ENCODE measurements at regions not wholly inside any gene's neighbourhood (a gene's known extent, or its start where the extent isn't known, plus 50 kb on each side); places are given as distances from the start of the nearest gene placed in this dataset.

DNA sequence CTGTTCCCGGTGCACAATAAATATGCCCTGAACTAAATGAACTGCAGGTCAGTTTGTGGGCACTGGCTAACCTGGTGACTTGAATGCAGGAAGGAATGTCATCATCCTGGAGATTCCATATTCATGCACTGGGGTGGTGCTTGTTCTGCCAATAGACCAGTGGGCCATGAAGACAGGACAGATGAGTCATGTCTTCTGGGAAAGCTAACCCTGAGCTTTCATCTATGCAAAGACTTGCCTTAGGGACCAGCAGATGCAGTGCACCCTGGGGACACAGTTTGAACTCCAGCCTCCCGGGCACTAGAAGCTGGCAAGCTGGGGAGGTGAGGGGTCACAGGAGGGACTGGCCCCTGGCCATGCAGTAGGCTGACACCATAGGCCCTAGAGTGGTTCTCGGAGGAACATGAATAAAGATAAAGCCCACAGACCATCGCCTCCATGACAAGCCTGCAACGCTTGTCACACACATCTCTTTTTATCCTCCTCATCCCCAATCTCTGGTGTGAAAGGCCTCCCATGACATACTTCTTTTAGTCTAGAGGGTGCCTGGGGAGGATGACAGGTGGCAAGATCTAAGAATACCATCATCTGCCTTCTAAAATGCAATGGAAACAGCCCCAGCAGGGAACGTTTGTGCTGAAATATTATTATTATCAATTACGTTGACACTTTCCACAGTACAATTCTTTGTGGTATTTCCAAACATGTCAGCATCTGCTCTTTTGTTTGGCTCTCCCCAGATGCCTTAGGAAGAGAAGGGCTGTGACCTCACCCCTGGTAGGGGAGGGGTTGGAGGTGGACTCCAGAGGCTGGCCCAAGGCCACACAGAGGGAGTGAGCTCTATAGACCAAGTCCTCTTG is 267.4 kb upstream of the RAB6C start:
- in situ Hi-C loops (cut with HindIII; ENCODE audit: low sequenced_read_pairs): no loop called here
- H3K4me3 ChIP-seq (ENCODE audit: low read depth, low read length): no peak overlapping the region
- TF ChIP-seq, protein P1, sequence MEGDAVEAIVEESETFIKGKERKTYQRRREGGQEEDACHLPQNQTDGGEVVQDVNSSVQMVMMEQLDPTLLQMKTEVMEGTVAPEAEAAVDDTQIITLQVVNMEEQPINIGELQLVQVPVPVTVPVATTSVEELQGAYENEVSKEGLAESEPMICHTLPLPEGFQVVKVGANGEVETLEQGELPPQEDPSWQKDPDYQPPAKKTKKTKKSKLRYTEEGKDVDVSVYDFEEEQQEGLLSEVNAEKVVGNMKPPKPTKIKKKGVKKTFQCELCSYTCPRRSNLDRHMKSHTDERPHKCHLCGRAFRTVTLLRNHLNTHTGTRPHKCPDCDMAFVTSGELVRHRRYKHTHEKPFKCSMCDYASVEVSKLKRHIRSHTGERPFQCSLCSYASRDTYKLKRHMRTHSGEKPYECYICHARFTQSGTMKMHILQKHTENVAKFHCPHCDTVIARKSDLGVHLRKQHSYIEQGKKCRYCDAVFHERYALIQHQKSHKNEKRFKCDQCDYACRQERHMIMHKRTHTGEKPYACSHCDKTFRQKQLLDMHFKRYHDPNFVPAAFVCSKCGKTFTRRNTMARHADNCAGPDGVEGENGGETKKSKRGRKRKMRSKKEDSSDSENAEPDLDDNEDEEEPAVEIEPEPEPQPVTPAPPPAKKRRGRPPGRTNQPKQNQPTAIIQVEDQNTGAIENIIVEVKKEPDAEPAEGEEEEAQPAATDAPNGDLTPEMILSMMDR (IDR thresholded peaks at IDR 0.05; ENCODE audit: low read depth, low read length): no peak
- DNase-seq (ENCODE audit: low read depth, low spot score): no peak

DNA sequence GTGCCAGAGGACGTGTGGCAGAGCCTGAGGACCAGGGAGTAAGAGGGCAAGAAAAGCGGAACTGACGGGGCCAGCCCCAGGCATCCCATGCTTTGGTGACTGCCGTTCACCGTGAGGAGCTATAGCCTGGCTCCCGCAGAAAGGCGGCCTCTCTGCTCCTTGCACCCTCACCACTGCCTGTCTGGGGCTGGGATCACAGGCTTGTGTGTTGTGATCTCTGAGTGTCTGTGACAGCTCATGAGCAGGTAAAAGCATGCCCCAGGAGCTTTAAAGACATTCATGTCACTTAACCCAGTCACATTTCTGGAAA is 266.8 kb upstream of the RAB6C start:
- in situ Hi-C loops (cut with HindIII; ENCODE audit: low sequenced_read_pairs): no loop called here
- DNase-seq (ENCODE audit: low read depth, low spot score): no peak
- TF ChIP-seq, protein P1 (IDR thresholded peaks at IDR 0.05; ENCODE audit: low read depth, low read length): no peak
- no peak overlapping the region for H3K4me3 ChIP-seq (ENCODE audit: low read depth, low read length)

- no peak overlapping the region for H3K4me3 ChIP-seq (ENCODE audit: low read depth, low read length)
- DNase-seq (ENCODE audit: low read depth, low spot score): no peak
- in situ Hi-C loops (cut with HindIII; ENCODE audit: low sequenced_read_pairs): no loop called here
- TF ChIP-seq, protein P1 (IDR thresholded peaks at IDR 0.05; ENCODE audit: low read depth, low read length): no peak
These were observed 266.1 kb upstream of the RAB6C start for GRCh38 chr2:129713337-129713736.

GRCh38 chr2:129716781-129717559 is 262.5 kb upstream of the RAB6C start:
- H3K4me3 ChIP-seq (ENCODE audit: low read depth, low read length): no peak overlapping the region
- in situ Hi-C loops (cut with HindIII; ENCODE audit: low sequenced_read_pairs): no loop called here
- no peak for DNase-seq (ENCODE audit: low read depth, low spot score)
- TF ChIP-seq, protein P1 (IDR thresholded peaks at IDR 0.05; ENCODE audit: low read depth, low read length): no peak

DNA sequence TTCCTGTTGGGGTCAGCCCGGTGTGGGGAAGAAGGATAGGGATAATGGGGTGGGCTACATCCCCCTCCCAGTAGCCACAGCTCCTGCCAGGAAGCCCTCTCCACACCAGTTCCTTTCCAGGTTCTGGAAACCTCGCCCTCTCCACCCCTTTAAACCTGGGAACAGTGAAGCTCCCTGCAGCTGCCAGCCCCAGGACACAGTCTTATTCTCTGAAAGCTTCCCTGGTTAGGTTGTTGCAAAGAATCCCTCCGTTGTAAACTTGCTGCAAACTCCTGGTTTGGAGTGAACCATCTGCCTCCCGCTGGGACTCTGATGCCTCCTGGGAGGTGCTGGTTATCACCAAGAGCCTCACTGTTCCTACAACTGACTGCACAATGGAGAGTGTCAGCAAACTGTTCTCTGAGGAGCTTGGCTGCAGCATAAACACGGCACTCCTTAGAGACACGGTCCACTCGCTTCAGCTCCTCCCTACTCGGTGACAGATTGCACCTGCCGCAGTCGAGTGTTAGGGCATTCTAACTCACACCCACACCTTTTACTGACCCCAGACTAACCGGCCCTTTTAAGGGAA is 261.8 kb upstream of the RAB6C start:
- DNase-seq (ENCODE audit: low read depth, low spot score): no peak
- in situ Hi-C loops (cut with HindIII; ENCODE audit: low sequenced_read_pairs): no loop called here
- TF ChIP-seq, protein P1 (IDR thresholded peaks at IDR 0.05; ENCODE audit: low read depth, low read length): no peak
- H3K4me3 ChIP-seq (ENCODE audit: low read depth, low read length): no peak overlapping the region

GRCh38 chr2:129719335-129719734 is 260.1 kb upstream of the RAB6C start:
- TF ChIP-seq, protein P1 (IDR thresholded peaks at IDR 0.05; ENCODE audit: low read depth, low read length): no peak
- in situ Hi-C loops (cut with HindIII; ENCODE audit: low sequenced_read_pairs): no loop called here
- no peak overlapping the region for H3K4me3 ChIP-seq (ENCODE audit: low read depth, low read length)
- no peak for DNase-seq (ENCODE audit: low read depth, low spot score)
